ENCODE measurements at regions not wholly inside any gene's neighbourhood (a gene's known extent, or its start where the extent isn't known, plus 50 kb on each side); places are given as distances from the start of the nearest gene placed in this dataset.

GRCh38 chr10:59553162-59553900 is 156.3 kb downstream of the SLC16A9 start:
- H3K4me3 ChIP-seq (ENCODE audit: low read depth in 1 of 2, low read length in 2 of 2), result no peak overlapping the region
- no peaks in the 10 kb centered on the region for H3K9me3 ChIP-seq (ENCODE audit: control insufficient read depth in 1 of 2, low read length in 2 of 2)
- H3K4me1 ChIP-seq (ENCODE audit: control insufficient read depth in 1 of 2, insufficient read depth in 2 of 2, low read length in 2 of 2), result no peaks in the 10 kb centered on the region

DNA sequence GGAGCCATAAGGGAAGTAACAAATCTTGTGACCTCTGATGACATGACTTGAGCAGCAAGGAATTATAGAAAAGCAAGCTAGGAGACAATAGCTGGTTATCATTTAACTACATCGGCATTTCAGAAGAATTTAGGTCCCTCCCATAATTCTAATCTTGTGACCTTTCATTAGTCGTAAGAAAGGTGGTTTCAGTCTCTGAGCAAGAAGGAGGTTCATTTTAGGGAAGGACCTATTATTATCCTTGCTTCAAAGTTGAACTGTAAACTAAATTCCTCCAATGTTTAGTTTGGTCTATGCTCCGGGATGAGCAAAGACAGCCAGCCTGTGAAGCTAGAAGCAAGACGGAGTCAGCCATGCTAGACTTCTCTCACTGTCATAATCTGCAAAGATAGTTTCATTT is 159.6 kb downstream of the SLC16A9 start:
- H3K27me3 ChIP-seq (ENCODE audit: low read depth, low read length), result no peaks in the 10 kb centered on the region
- H3K27ac ChIP-seq (ENCODE audit: low read length), result no peak overlapping the region
- no peaks in the 10 kb centered on the region for H3K9me3 ChIP-seq (ENCODE audit: control insufficient read depth in 1 of 2, low read length in 2 of 2)
- H3K4me1 ChIP-seq (ENCODE audit: control insufficient read depth in 1 of 2, insufficient read depth in 2 of 2, low read length in 2 of 2), result no peaks in the 10 kb centered on the region
- no peak overlapping the region for H3K4me3 ChIP-seq (ENCODE audit: low read depth in 1 of 2, low read length in 2 of 2)
- no peaks in the 10 kb centered on the region for H3K36me3 ChIP-seq (ENCODE audit: control insufficient read depth in 1 of 2, insufficient read depth in 2 of 2, low read length in 2 of 2)

More at GRCh38 chr10:59553162-59553900, 156.3 kb downstream of the SLC16A9 start:
- Histone ChIP-seq H3K27ac (ENCODE audit: low read length) (no peak overlapping the region), H3K27me3 (ENCODE audit: low read depth, low read length) (no peaks in the 10 kb centered on the region), H3K36me3 (ENCODE audit: control insufficient read depth in 1 of 2, insufficient read depth in 2 of 2, low read length in 2 of 2) (no peaks in the 10 kb centered on the region)

GRCh38 chr10:59538623-59539022 is 171.0 kb downstream of the SLC16A9 start:
- peak overlapping the region; percentile 43 for H3K27ac ChIP-seq (ENCODE audit: low read length)
- peaks cover 5 to 15% of the 10 kb centered on the region in 2 donors for H3K4me1 ChIP-seq (ENCODE audit: control insufficient read depth in 1 of 2, insufficient read depth in 2 of 2, low read length in 2 of 2)
- no peak overlapping the region for H3K4me3 ChIP-seq (ENCODE audit: low read depth in 1 of 2, low read length in 2 of 2)
- no peaks in the 10 kb centered on the region for H3K9me3 ChIP-seq (ENCODE audit: control insufficient read depth in 1 of 2, low read length in 2 of 2)
- no peaks in the 10 kb centered on the region for H3K27me3 ChIP-seq (ENCODE audit: low read depth, low read length)
- H3K36me3 ChIP-seq (ENCODE audit: control insufficient read depth in 1 of 2, insufficient read depth in 2 of 2, low read length in 2 of 2), result no peaks in the 10 kb centered on the region

DNA sequence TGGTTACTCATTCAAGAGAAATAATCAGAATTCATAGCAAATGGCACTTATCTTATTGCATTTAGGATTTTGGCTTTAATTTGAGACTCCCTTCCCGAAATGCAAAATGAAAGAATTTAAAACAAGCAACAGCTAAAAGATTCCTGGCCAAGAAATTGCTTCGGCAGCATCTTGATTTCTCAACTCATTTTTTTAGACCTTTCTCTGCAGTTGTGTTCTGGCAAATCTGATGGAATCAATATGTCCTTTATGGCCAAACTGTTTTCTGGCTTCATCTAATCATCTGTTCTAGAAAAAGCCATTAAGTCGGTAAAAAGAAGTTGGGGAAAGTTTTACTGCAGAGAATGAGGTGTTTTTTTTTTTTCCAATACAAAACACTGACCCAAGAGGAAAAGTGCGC is 172.1 kb downstream of the SLC16A9 start:
- no peaks in the 10 kb centered on the region for H3K36me3 ChIP-seq (ENCODE audit: control insufficient read depth in 1 of 2, insufficient read depth in 2 of 2, low read length in 2 of 2)
- H3K4me3 ChIP-seq (ENCODE audit: low read depth in 1 of 2, low read length in 2 of 2), result no peak overlapping the region
- H3K4me1 ChIP-seq (ENCODE audit: control insufficient read depth in 1 of 2, insufficient read depth in 2 of 2, low read length in 2 of 2), result peaks cover 5 to 15% of the 10 kb centered on the region in 2 donors
- no peaks in the 10 kb centered on the region for H3K9me3 ChIP-seq (ENCODE audit: control insufficient read depth in 1 of 2, low read length in 2 of 2)
- no peaks in the 10 kb centered on the region for H3K27me3 ChIP-seq (ENCODE audit: low read depth, low read length)
- peak overlapping the region; percentile 80 for H3K27ac ChIP-seq (ENCODE audit: low read length)

DNA sequence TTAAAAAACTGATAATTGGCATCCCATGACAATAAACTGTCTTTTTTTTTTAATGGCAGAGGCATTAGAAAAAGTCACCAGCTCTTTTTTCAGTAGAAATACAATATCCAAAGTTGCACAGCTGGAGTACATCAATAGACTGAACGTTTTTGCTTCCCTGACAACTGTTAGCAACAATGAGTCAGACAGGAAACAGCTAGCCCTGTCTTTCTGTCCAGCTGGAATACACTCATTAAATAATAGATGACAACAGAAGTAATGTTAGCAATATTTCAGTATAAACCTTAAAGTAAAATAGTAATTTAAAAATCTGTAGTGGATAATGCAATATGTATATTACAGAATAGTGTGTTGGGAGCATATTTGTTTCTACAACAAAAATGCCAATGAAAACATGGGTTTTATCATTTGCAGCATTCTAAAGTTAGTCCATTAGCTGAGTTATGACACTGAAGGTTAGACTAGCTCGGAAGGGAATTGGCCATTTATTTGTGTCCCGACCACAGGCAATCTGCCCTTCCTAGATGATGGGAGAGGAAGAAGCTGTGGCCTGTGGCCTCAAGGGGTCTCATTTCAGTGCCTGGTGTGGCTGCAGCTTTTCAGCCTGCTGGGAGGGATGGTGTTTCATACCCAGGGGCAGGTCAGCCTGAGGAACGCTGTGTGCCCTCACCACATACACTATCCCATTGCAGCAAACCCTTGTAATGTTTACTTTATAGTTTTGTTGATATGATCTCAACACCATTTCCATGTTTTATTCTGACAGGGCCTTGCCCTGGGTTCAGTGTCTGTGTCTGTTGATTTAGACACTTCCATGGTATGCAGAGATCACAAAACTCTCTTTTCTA is 173.3 kb downstream of the SLC16A9 start:
- peak overlapping the region; percentile 9 for H3K4me3 ChIP-seq (ENCODE audit: low read depth in 1 of 2, low read length in 2 of 2)
- no peaks in the 10 kb centered on the region for H3K36me3 ChIP-seq (ENCODE audit: control insufficient read depth in 1 of 2, insufficient read depth in 2 of 2, low read length in 2 of 2)

DNA sequence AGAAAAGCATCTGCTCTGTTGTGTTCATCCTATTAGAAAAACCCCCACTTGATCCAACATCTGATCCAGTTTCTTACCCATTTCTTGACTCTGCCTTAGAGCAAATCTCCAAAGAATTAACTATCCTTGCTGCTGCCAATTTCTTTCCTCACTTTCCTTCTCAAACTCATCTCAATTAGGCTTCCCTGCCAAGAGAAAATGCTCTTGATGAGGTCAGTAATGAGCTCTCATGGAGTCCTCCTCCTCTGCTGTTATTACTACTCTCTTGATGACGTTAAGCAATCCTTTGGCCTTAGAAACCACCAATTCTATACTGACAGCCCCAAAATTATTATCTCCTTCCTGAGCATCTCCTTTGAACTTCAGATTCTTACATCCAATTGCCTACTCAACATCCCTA is 162.0 kb upstream of the FAM13C start:
- Histone ChIP-seq H3K4me3 (ENCODE audit: low read depth in 1 of 2, low read length in 2 of 2) (no peak overlapping the region), H3K27me3 (ENCODE audit: low read depth, low read length) (no peaks in the 10 kb centered on the region), H3K36me3 (ENCODE audit: control insufficient read depth in 1 of 2, insufficient read depth in 2 of 2, low read length in 2 of 2) (no peaks in the 10 kb centered on the region), H3K27ac (ENCODE audit: low read length) (no peak overlapping the region), H3K9me3 (ENCODE audit: control insufficient read depth in 1 of 2, low read length in 2 of 2) (no peaks in the 10 kb centered on the region), H3K4me1 (ENCODE audit: control insufficient read depth in 1 of 2, insufficient read depth in 2 of 2, low read length in 2 of 2) (peaks cover 0 to 13% of the 10 kb centered on the region in 2 donors)

More for the DNA sequence above, 173.3 kb downstream of the SLC16A9 start:
- Histone ChIP-seq H3K4me1 (ENCODE audit: control insufficient read depth in 1 of 2, insufficient read depth in 2 of 2, low read length in 2 of 2) (peaks cover 5 to 15% of the 10 kb centered on the region in 2 donors), H3K27ac (ENCODE audit: low read length) (peak overlapping the region; percentile 80), H3K27me3 (ENCODE audit: low read depth, low read length) (no peaks in the 10 kb centered on the region), H3K9me3 (ENCODE audit: control insufficient read depth in 1 of 2, low read length in 2 of 2) (no peaks in the 10 kb centered on the region)

GRCh38 chr10:59523851-59524250 is 161.5 kb upstream of the FAM13C start:
- Histone ChIP-seq H3K9me3 (ENCODE audit: control insufficient read depth in 1 of 2, low read length in 2 of 2) (no peaks in the 10 kb centered on the region), H3K4me3 (ENCODE audit: low read depth in 1 of 2, low read length in 2 of 2) (no peak overlapping the region), H3K36me3 (ENCODE audit: control insufficient read depth in 1 of 2, insufficient read depth in 2 of 2, low read length in 2 of 2) (no peaks in the 10 kb centered on the region), H3K4me1 (ENCODE audit: control insufficient read depth in 1 of 2, insufficient read depth in 2 of 2, low read length in 2 of 2) (peaks cover 0 to 13% of the 10 kb centered on the region in 2 donors), H3K27ac (ENCODE audit: low read length) (no peak overlapping the region), H3K27me3 (ENCODE audit: low read depth, low read length) (no peaks in the 10 kb centered on the region)

- H3K27ac ChIP-seq (ENCODE audit: low read length), result no peak overlapping the region
- no peaks in the 10 kb centered on the region for H3K27me3 ChIP-seq (ENCODE audit: low read depth, low read length)
- peaks cover 0 to 28% of the 10 kb centered on the region in 2 donors for H3K4me1 ChIP-seq (ENCODE audit: control insufficient read depth in 1 of 2, insufficient read depth in 2 of 2, low read length in 2 of 2)
- H3K4me3 ChIP-seq (ENCODE audit: low read depth in 1 of 2, low read length in 2 of 2), result peak overlapping the region in 1 of 2 donors; percentile 7
- H3K9me3 ChIP-seq (ENCODE audit: control insufficient read depth in 1 of 2, low read length in 2 of 2), result no peaks in the 10 kb centered on the region
- no peaks in the 10 kb centered on the region for H3K36me3 ChIP-seq (ENCODE audit: control insufficient read depth in 1 of 2, insufficient read depth in 2 of 2, low read length in 2 of 2)
Measured at GRCh38 chr10:59517996-59518395, 155.6 kb upstream of the FAM13C start.

DNA sequence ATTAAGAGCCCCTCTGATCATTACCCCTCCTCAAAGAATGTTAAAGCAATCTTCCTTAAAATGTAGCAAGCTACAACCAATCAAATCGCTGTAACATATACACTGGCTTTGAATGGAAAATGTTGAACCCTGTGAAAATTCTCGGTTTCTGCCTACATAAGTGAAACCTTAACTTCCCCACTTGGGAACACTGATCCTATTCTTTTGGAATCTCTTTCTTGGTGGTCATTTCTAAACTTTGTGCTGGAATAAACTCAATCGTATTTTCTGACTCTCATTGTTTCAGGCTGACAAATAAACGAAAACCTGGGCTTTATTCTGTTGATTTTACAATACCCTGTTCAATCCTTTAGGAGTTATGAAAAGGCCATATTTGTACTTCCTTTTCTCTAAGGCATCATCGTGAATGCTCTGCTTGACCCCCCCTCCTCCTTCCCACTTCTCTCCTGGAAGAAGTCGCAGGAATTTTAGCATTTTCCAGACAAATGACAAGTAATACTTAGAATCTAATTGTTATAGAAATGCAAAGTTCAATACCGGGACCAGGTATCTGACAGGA is 155.1 kb upstream of the FAM13C start:
- no peaks in the 10 kb centered on the region for H3K27me3 ChIP-seq (ENCODE audit: low read depth, low read length)
- peak overlapping the region; percentile 1 for H3K27ac ChIP-seq (ENCODE audit: low read length)
- H3K4me3 ChIP-seq (ENCODE audit: low read depth in 1 of 2, low read length in 2 of 2), result peak overlapping the region in 1 of 2 donors; percentile 7
- no peaks in the 10 kb centered on the region for H3K9me3 ChIP-seq (ENCODE audit: control insufficient read depth in 1 of 2, low read length in 2 of 2)
- H3K36me3 ChIP-seq (ENCODE audit: control insufficient read depth in 1 of 2, insufficient read depth in 2 of 2, low read length in 2 of 2), result no peaks in the 10 kb centered on the region
- H3K4me1 ChIP-seq (ENCODE audit: control insufficient read depth in 1 of 2, insufficient read depth in 2 of 2, low read length in 2 of 2), result peaks cover 0 to 23% of the 10 kb centered on the region in 2 donors

DNA sequence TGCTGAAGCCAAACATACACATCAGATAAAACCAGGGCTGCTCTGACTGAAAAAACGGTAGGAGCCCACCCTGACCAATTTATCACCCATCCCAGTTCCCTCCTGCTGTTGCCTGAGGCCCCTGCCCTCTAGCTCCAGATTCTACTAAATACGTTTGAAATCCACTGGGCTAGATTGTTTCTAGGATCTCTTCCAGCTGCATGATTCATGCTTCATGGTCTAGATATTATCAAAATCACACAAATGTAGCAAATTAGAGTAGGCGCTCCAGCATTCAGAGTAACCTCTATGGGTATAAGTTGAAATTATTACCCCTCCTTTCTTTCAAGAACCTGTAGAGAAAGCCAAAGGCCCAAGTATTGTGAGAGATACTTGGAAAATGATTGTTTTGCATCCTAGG is 151.2 kb upstream of the FAM13C start:
- Histone ChIP-seq H3K9me3 (ENCODE audit: control insufficient read depth in 1 of 2, low read length in 2 of 2) (no peaks in the 10 kb centered on the region), H3K36me3 (ENCODE audit: control insufficient read depth in 1 of 2, insufficient read depth in 2 of 2, low read length in 2 of 2) (no peaks in the 10 kb centered on the region), H3K4me1 (ENCODE audit: control insufficient read depth in 1 of 2, insufficient read depth in 2 of 2, low read length in 2 of 2) (peaks cover 0 to 15% of the 10 kb centered on the region in 2 donors), H3K27ac (ENCODE audit: low read length) (no peak overlapping the region), H3K4me3 (ENCODE audit: low read depth in 1 of 2, low read length in 2 of 2) (no peak overlapping the region), H3K27me3 (ENCODE audit: low read depth, low read length) (no peaks in the 10 kb centered on the region)

- Histone ChIP-seq H3K27ac (ENCODE audit: low read length) (no peak overlapping the region), H3K4me1 (ENCODE audit: control insufficient read depth in 1 of 2, insufficient read depth in 2 of 2, low read length in 2 of 2) (peaks cover 0 to 9% of the 10 kb centered on the region in 2 donors), H3K36me3 (ENCODE audit: control insufficient read depth in 1 of 2, insufficient read depth in 2 of 2, low read length in 2 of 2) (no peaks in the 10 kb centered on the region), H3K4me3 (ENCODE audit: low read depth in 1 of 2, low read length in 2 of 2) (no peak overlapping the region), H3K27me3 (ENCODE audit: low read depth, low read length) (no peaks in the 10 kb centered on the region), H3K9me3 (ENCODE audit: control insufficient read depth in 1 of 2, low read length in 2 of 2) (no peaks in the 10 kb centered on the region)
Measured at GRCh38 chr10:59512951-59513350, 150.6 kb upstream of the FAM13C start.

Measured in muscle layer of duodenum (tissue), 2 donors.